A673 (cell line): ENCODE measurements at regions not wholly inside any gene's neighbourhood (a gene's known extent, or its start where the extent isn't known, plus 50 kb on each side); places are given as distances from the start of the nearest gene placed in this dataset.

Source experiments
- EZH2 ChIP-seq: fragments of 200-600 bp; sonication (generic); IDR thresholded peaks from 2 replicates; pipeline ENCODE4 v1.6.1; 2017; ENCODE audit warnings: borderline replicate concordance, low read depth, mild to moderate bottlenecking, mixed read lengths, antibody characterized with exemption, low read length; ENCODE audit not compliant: poor library complexity, severe bottlenecking
- TF ChIP-seq, protein P1 (sequence below): fragments of 300-800, 200-600 bp; sonication (generic); conservative IDR thresholded peaks from 2 replicates; pipeline ENCODE4 v1.5.1; 2017; ENCODE audit warnings: low read depth, mild to moderate bottlenecking, antibody characterized with exemption, low read length, moderate library complexity, mixed read lengths

DNA sequence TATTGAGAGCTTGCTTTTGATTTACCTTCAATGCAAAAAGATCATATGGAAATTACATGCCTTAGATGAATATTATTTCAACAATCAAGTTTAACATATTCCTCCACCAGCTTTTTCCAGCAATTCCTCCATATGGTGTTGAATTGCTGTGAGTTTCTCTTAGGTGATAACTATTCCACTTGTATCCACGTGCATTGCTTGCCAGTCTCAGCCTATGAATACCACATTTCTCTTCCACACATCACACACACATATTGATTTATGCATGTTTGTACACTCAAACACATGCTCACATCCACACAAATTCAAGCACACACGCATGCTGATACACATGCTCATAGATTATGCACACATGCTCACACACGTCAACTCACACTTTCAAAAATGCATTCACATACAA, 770.0 kb upstream of the LINC00305 start:
- TF ChIP-seq, protein P1, sequence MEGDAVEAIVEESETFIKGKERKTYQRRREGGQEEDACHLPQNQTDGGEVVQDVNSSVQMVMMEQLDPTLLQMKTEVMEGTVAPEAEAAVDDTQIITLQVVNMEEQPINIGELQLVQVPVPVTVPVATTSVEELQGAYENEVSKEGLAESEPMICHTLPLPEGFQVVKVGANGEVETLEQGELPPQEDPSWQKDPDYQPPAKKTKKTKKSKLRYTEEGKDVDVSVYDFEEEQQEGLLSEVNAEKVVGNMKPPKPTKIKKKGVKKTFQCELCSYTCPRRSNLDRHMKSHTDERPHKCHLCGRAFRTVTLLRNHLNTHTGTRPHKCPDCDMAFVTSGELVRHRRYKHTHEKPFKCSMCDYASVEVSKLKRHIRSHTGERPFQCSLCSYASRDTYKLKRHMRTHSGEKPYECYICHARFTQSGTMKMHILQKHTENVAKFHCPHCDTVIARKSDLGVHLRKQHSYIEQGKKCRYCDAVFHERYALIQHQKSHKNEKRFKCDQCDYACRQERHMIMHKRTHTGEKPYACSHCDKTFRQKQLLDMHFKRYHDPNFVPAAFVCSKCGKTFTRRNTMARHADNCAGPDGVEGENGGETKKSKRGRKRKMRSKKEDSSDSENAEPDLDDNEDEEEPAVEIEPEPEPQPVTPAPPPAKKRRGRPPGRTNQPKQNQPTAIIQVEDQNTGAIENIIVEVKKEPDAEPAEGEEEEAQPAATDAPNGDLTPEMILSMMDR = no peak
- no peak for TF ChIP-seq EZH2
